Gastrocnemius medialis (tissue), 4 donors: ENCODE measurements at regions not wholly inside any gene's neighbourhood (a gene's known extent, or its start where the extent isn't known, plus 50 kb on each side); places are given as distances from the start of the nearest gene placed in this dataset.

Source experiments
- ATAC-seq, 2 donors: fragments of 150-250 bp; one replicate each; pipeline ENCODE4 v1.9.1; 2016
- DNase-seq, 2 donors: peaks; one replicate each; pipeline ENCODE4 v3.0.0-alpha.2; 2019
- H3K27ac ChIP-seq, 4 donors: fragments of 200-600 bp; sonication (generic); 1 replicate in 1 of 4; 2 replicates in 3 of 4; pipeline ENCODE4 v1.5.1; 2016 to 2018; ENCODE audit warnings: mild to moderate bottlenecking in 2 of 4, moderate library complexity in 1 of 4
- H3K27me3 ChIP-seq, 3 donors: fragments of 200-600 bp; sonication (generic) in 2 of 3; 1 replicate in 1 of 3; 2 replicates in 2 of 3; pipeline versions ENCODE4 v1.5.1 to v1.6.0; 2016 to 2019; ENCODE audit warnings: mild to moderate bottlenecking in 1 of 3, moderate library complexity in 1 of 3
- H3K36me3 ChIP-seq, 2 donors: fragments of 200-600 bp; sonication (generic) in 1 of 2; one replicate each; pipeline ENCODE4 v1.5.1; 2017 to 2018
- H3K4me1 ChIP-seq, 2 donors: fragments of 200-600 bp; sonication (generic) in 1 of 2; one replicate each; pipeline ENCODE4 v1.5.1; 2016 to 2017; ENCODE audit warnings: mild to moderate bottlenecking in 2 of 2
- H3K4me3 ChIP-seq, 4 donors: fragments of 200-600 bp; sonication (generic) in 3 of 4; 1 replicate in 1 of 4; 2 replicates in 3 of 4; pipeline ENCODE4 v1.5.1; 2016 to 2019; ENCODE audit warnings: mild to moderate bottlenecking in 2 of 4
- H3K9me3 ChIP-seq, 3 donors: fragments of 200-600 bp; sonication (generic) in 2 of 3; 1 replicate in 1 of 3; 2 replicates in 2 of 3; pipeline ENCODE4 v1.5.1; 2016 to 2019
- CTCF ChIP-seq, 5 experiments: fragments of 450-650 bp in 3 of 5; fragments of 200-600 bp in 2 of 5; sonication (generic) in 2 of 5; IDR thresholded peaks in 4 of 5; conservative IDR thresholded peaks in 1 of 5; 1 replicate in 4 of 5; 2 replicates in 1 of 5; pipeline ENCODE4 v1.5.1; 2016 to 2019; ENCODE audit warnings: antibody characterized with exemption in 5 of 5, mild to moderate bottlenecking in 3 of 5, moderate library complexity in 3 of 5
- POLR2A ChIP-seq, 2 donors: fragments of 450-650 bp; IDR thresholded peaks; one replicate each; pipeline ENCODE4 v1.6.1; 2017; ENCODE audit warnings: antibody characterized with exemption in 2 of 2, mild to moderate bottlenecking in 2 of 2, moderate library complexity in 2 of 2
- in situ Hi-C, 4 donors: fragments of 200-750 bp; cut with MboI; loops; one replicate each; pipeline versions ENCODE4 v1.15.0 to v1.8.0; 2017; ENCODE audit warnings: low sequenced_read_pairs in 4 of 4
- intact Hi-C: fragments of 100-400 bp; cut with DNase I; formaldehyde crosslinking; loops from one replicate; pipeline ENCODE4 v1.15.1; 2023; ENCODE audit warnings: low total_unique reads

GRCh38 chr22:48872271-48873190 lies 955.1 kb downstream of the BRD1 start:
- ATAC-seq (no peak), DNase-seq (no peak)
- Histone ChIP-seq H3K27ac (no peak overlapping the region), H3K9me3 (no peaks in the 10 kb centered on the region), H3K4me3 (no peak overlapping the region), H3K4me1 (no peaks in the 10 kb centered on the region), H3K36me3 (no peaks in the 10 kb centered on the region), H3K27me3 (no peaks in the 10 kb centered on the region)
- intact Hi-C loops = no loop called here
- TF ChIP-seq POLR2A (IDR thresholded peaks at IDR 0.05) (no peak), CTCF (IDR thresholded peaks at IDR 0.05 in 4 of 5, conservative IDR thresholded peaks at IDR 0.05 in 1 of 5) (no peak)
- in situ Hi-C loops = no loop called here

- in situ Hi-C loops = no loop called here
- H3K9me3 ChIP-seq = no peaks in the 10 kb centered on the region
These were observed 956.4 kb downstream of the BRD1 start for GRCh38 chr22:48871176-48871840.

GRCh38 chr22:48870436-48870835 lies 957.2 kb downstream of the BRD1 start:
- in situ Hi-C loops (no loop called here), intact Hi-C loops (no loop called here)
- Histone ChIP-seq H3K27ac (no peak overlapping the region), H3K4me1 (no peaks in the 10 kb centered on the region), H3K36me3 (no peaks in the 10 kb centered on the region), H3K9me3 (no peaks in the 10 kb centered on the region), H3K4me3 (no peak overlapping the region), H3K27me3 (no peaks in the 10 kb centered on the region)
- ATAC-seq (no peak), DNase-seq (no peak)
- TF ChIP-seq POLR2A (IDR thresholded peaks at IDR 0.05) (no peak), CTCF (IDR thresholded peaks at IDR 0.05 in 4 of 5, conservative IDR thresholded peaks at IDR 0.05 in 1 of 5) (no peak)

More at GRCh38 chr22:48871176-48871840, 956.4 kb downstream of the BRD1 start:
- no peak overlapping the region for H3K27ac ChIP-seq
- DNase-seq (no peak), ATAC-seq (no peak)
- no peak overlapping the region for H3K4me3 ChIP-seq
- intact Hi-C loops = no loop called here
- TF ChIP-seq CTCF (IDR thresholded peaks at IDR 0.05 in 4 of 5, conservative IDR thresholded peaks at IDR 0.05 in 1 of 5) = no peak
- no peak for TF ChIP-seq POLR2A (IDR thresholded peaks at IDR 0.05)
- no peaks in the 10 kb centered on the region for H3K36me3 ChIP-seq
- no peaks in the 10 kb centered on the region for H3K27me3 ChIP-seq
- H3K4me1 ChIP-seq = no peaks in the 10 kb centered on the region

GRCh38 chr22:48869788-48870187 lies 957.9 kb downstream of the BRD1 start:
- Histone ChIP-seq H3K4me1 (no peaks in the 10 kb centered on the region), H3K27me3 (peaks cover 0 to 2% (median 0%) of the 10 kb centered on the region in 3 donors), H3K36me3 (no peaks in the 10 kb centered on the region), H3K9me3 (no peaks in the 10 kb centered on the region), H3K4me3 (no peak overlapping the region), H3K27ac (no peak overlapping the region)
- TF ChIP-seq POLR2A (IDR thresholded peaks at IDR 0.05) (no peak), CTCF (IDR thresholded peaks at IDR 0.05 in 4 of 5, conservative IDR thresholded peaks at IDR 0.05 in 1 of 5) (no peak)
- in situ Hi-C loops = no loop called here
- ATAC-seq = no peak
- intact Hi-C loops = no loop called here
- no peak for DNase-seq
